ENCODE measurements at regions not wholly inside any gene's neighbourhood (a gene's known extent, or its start where the extent isn't known, plus 50 kb on each side); places are given as distances from the start of the nearest gene placed in this dataset.
A peak's percentile ranks its signal among the peaks of the same experiment; 100 is the strongest.

- Histone ChIP-seq H3K36me3 (ENCODE audit: control insufficient read depth, insufficient read depth, low read length) (no peaks in the 10 kb centered on the region), H2AFZ (ENCODE audit: low read length) (no peak overlapping the region)
Observed at GRCh38 chr10:89887406-89887805, 186.0 kb downstream of the KIF20B start.

DNA sequence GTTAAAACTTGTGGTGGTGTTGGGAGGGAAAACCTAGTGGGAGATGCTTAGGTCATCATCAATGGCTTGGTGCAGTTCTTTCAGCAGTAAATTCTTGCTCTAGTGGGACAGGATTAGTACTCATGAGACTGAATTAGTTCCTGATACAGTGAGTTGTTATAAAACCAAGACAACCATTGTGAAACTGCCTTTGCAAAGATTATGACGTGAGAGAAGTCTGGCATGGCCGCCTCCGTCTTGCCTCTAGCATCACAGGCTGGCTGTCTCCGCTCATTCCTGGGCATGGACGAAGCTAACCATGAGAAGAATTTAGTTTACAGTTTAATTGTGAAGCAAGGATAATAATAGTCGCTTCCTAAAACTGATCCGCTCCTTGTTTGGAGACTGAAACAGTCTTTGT, 186.4 kb downstream of the KIF20B start:
- Histone ChIP-seq H3K9ac (ENCODE audit: insufficient read depth, low read length) (no peak overlapping the region), H4K20me1 (ENCODE audit: control insufficient read depth, extremely low read depth, insufficient read depth, low read length) (peaks cover 1% of the 10 kb centered on the region), H3K4me2 (ENCODE audit: extremely low read depth, insufficient read depth, low read length) (no peak overlapping the region), H3K4me3 (replicated peaks in 1 of 4; ENCODE audit: control extremely low read depth in 1 of 4, insufficient read depth in 1 of 4, low read depth in 3 of 4, low read length in 4 of 4) (no peak overlapping the region), H2AFZ (ENCODE audit: low read length) (no peak overlapping the region), H3K27ac (ENCODE audit: insufficient read depth, low read length) (no peak overlapping the region), H3K36me3 (ENCODE audit: control insufficient read depth, insufficient read depth, low read length) (no peaks in the 10 kb centered on the region), H3K27me3 (ENCODE audit: control insufficient read depth, insufficient read depth, low read length) (peaks cover 2% of the 10 kb centered on the region), H3K4me1 (ENCODE audit: control insufficient read depth, extremely low read depth, insufficient read depth, low read length) (no peaks in the 10 kb centered on the region), H3K9me3 (ENCODE audit: control insufficient read depth, insufficient read depth, low read depth, low read length) (no peaks in the 10 kb centered on the region), H3K79me2 (ENCODE audit: control insufficient read depth, insufficient read depth, low read length) (no peaks in the 10 kb centered on the region)
- peak in 1 of 2 donors; percentile 22 for DNase-seq (ENCODE audit: low read depth in 2 of 2)
- TF ChIP-seq EZH2 (IDR thresholded peaks at IDR 0.05; ENCODE audit: low read length, missing control alignments) (no peak), CTCF (conservative IDR thresholded peaks at IDR 0.05 in 1 of 2, IDR thresholded peaks at IDR 0.05 in 1 of 2; ENCODE audit: low read depth in 1 of 2, low read length in 2 of 2) (no peak)

More at GRCh38 chr10:89887406-89887805, 186.0 kb downstream of the KIF20B start:
- no peak overlapping the region for H3K4me3 ChIP-seq (replicated peaks in 1 of 4; ENCODE audit: control extremely low read depth in 1 of 4, insufficient read depth in 1 of 4, low read depth in 3 of 4, low read length in 4 of 4)
- H3K4me2 ChIP-seq (ENCODE audit: extremely low read depth, insufficient read depth, low read length), result no peak overlapping the region
- peaks cover 2% of the 10 kb centered on the region for H3K27me3 ChIP-seq (ENCODE audit: control insufficient read depth, insufficient read depth, low read length)
- no peak for DNase-seq (ENCODE audit: low read depth in 2 of 2)
- peaks cover 1% of the 10 kb centered on the region for H4K20me1 ChIP-seq (ENCODE audit: control insufficient read depth, extremely low read depth, insufficient read depth, low read length)
- H3K9me3 ChIP-seq (ENCODE audit: control insufficient read depth, insufficient read depth, low read depth, low read length), result no peaks in the 10 kb centered on the region
- H3K4me1 ChIP-seq (ENCODE audit: control insufficient read depth, extremely low read depth, insufficient read depth, low read length), result no peaks in the 10 kb centered on the region
- H3K9ac ChIP-seq (ENCODE audit: insufficient read depth, low read length), result no peak overlapping the region
- H3K27ac ChIP-seq (ENCODE audit: insufficient read depth, low read length), result no peak overlapping the region
- H3K79me2 ChIP-seq (ENCODE audit: control insufficient read depth, insufficient read depth, low read length), result no peaks in the 10 kb centered on the region
- TF ChIP-seq CTCF (conservative IDR thresholded peaks at IDR 0.05 in 1 of 2, IDR thresholded peaks at IDR 0.05 in 1 of 2; ENCODE audit: low read depth in 1 of 2, low read length in 2 of 2), result no peak
- no peak for TF ChIP-seq EZH2 (IDR thresholded peaks at IDR 0.05; ENCODE audit: low read length, missing control alignments)

DNA sequence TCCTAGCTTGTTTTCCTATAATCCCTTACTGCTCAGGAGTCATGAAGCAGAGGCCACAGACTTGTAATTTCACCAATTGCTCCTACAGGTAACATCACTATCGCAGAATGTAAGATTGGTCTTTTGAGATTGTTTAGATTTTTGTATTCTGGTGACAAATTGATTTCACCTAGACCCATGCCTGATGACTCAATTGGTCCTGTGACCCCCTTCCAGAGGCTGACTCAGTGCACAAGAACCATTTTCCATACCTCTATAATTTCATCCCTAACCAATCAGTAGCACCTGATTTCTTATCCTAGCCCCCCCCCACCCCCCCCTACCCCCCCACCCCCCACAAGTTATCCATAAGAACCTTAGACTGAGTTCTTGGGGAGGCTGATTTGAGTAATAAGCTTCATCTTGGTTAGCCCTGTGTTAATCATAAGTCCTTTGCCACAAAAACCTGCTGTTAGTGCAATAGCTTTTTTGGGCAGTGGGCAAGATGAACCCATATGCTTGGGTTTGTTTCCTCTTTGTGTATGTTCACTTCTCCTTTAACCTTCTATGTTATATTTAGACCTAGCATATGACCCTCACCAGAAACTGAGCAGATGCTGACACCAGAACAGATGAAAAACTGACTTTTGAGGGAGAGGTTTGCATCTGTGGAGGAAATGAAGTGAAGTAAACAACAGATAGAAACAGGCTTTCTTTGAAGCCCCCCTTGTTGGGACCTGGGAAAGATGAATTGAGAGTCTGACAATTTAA, 187.1 kb downstream of the KIF20B start:
- H3K9ac ChIP-seq (ENCODE audit: insufficient read depth, low read length), result no peak overlapping the region

More for the DNA sequence above, 187.1 kb downstream of the KIF20B start:
- Histone ChIP-seq H3K4me3 (replicated peaks in 1 of 4; ENCODE audit: control extremely low read depth in 1 of 4, insufficient read depth in 1 of 4, low read depth in 3 of 4, low read length in 4 of 4) (no peak overlapping the region), H3K9me3 (ENCODE audit: control insufficient read depth, insufficient read depth, low read depth, low read length) (no peaks in the 10 kb centered on the region), H4K20me1 (ENCODE audit: control insufficient read depth, extremely low read depth, insufficient read depth, low read length) (peaks cover 1% of the 10 kb centered on the region), H3K4me1 (ENCODE audit: control insufficient read depth, extremely low read depth, insufficient read depth, low read length) (no peaks in the 10 kb centered on the region), H2AFZ (ENCODE audit: low read length) (no peak overlapping the region), H3K4me2 (ENCODE audit: extremely low read depth, insufficient read depth, low read length) (no peak overlapping the region), H3K27me3 (ENCODE audit: control insufficient read depth, insufficient read depth, low read length) (peaks cover 2% of the 10 kb centered on the region), H3K79me2 (ENCODE audit: control insufficient read depth, insufficient read depth, low read length) (no peaks in the 10 kb centered on the region), H3K36me3 (ENCODE audit: control insufficient read depth, insufficient read depth, low read length) (no peaks in the 10 kb centered on the region), H3K27ac (ENCODE audit: insufficient read depth, low read length) (no peak overlapping the region)
- peak in 1 of 2 donors; percentile 11 for DNase-seq (ENCODE audit: low read depth in 2 of 2)
- no peak for TF ChIP-seq EZH2 (IDR thresholded peaks at IDR 0.05; ENCODE audit: low read length, missing control alignments)

All from fibroblast of lung (primary cell).